ENCODE measurements at regions not wholly inside any gene's neighbourhood (a gene's known extent, or its start where the extent isn't known, plus 50 kb on each side); places are given as distances from the start of the nearest gene placed in this dataset.
"Not testable (repeated sequence)": the region's sequence is repeated elsewhere in the genome, so short reads cannot be mapped to it uniquely, and the experiment has no call there.

DNA sequence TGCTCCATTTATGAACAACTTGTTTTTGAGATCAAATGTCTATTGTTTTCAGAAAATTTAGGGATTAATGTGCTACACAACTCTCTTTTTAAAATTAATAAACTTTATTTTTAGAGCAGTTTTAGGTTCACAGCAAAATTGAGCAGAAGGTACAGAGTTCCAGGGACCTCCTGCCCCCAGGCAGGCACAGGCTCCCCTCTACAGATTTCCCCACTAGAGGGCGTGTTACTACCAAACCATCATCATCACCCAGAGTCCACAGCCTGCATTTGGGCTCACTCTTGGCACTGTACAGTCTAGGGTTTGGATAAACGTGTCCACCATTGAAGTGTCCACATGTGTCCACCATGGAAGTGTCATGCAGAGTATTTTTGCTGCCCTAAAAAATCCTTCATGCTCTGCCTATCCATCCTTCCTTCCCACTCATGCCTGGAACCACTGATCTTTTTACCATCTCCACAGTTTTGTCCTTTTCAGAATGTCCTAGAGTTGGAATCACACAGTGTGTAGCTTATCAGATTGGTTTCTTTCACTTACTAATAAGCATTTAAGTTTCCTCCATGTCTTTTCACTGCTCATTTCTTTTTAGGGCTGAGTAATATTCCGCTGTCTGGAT, 61.7 kb downstream of the MRPL36 start:
- Histone ChIP-seq H3K4me3 (ENCODE audit: low read length) (no peak overlapping the region), H3K27me3 (ENCODE audit: control insufficient read depth, insufficient read depth, low read length) (no peaks in the 10 kb centered on the region), H3K9me3 (replicated peaks; ENCODE audit: control insufficient read depth, low read depth, low read length) (peaks cover 2% of the 10 kb centered on the region), H3K36me3 (ENCODE audit: control insufficient read depth, insufficient read depth, low read length) (no peaks in the 10 kb centered on the region), H3K27ac (ENCODE audit: low read length) (no peak overlapping the region), H3K4me1 (ENCODE audit: control insufficient read depth, insufficient read depth, low read length) (no peaks in the 10 kb centered on the region)
- no peak for DNase-seq
- WGBS (ENCODE audit: insufficient coverage), result 0% methylated on average over 2 of the region's 3 CpGs

GRCh38 chr5:1736889-1737711, 62.5 kb downstream of the MRPL36 start:
- Histone ChIP-seq H3K27ac (ENCODE audit: low read length) (no peak overlapping the region), H3K9me3 (replicated peaks; ENCODE audit: control insufficient read depth, low read depth, low read length) (peaks cover 2% of the 10 kb centered on the region), H3K27me3 (ENCODE audit: control insufficient read depth, insufficient read depth, low read length) (no peaks in the 10 kb centered on the region), H3K36me3 (ENCODE audit: control insufficient read depth, insufficient read depth, low read length) (no peaks in the 10 kb centered on the region), H3K4me1 (ENCODE audit: control insufficient read depth, insufficient read depth, low read length) (no peaks in the 10 kb centered on the region), H3K4me3 (ENCODE audit: low read length) (no peak overlapping the region)
- no peak for DNase-seq
- WGBS (ENCODE audit: insufficient coverage), result 72% methylated on average over 15 of the region's 15 CpGs

DNA sequence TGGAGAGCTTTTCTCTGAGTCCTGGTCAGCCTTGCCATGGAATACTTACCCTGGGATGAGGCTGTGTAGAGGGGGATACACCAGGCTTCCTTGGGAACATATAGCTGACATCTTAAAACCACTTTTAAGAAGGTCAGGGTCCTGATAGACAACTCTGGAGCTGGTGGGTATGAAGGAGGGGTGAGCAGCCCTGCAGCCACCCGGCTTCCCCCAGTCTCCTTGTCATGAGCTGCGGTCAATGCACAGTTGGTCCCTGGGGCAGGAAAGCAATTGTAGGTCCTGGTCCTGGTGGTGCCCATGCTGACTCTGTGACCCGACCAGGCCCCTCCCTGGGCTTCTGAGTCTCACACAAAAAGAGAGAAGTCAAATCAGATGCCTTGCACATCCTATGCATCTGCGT, 63.6 kb downstream of the MRPL36 start:
- Histone ChIP-seq H3K4me1 (ENCODE audit: control insufficient read depth, insufficient read depth, low read length) (no peaks in the 10 kb centered on the region), H3K27me3 (ENCODE audit: control insufficient read depth, insufficient read depth, low read length) (no peaks in the 10 kb centered on the region), H3K27ac (ENCODE audit: low read length) (no peak overlapping the region), H3K9me3 (replicated peaks; ENCODE audit: control insufficient read depth, low read depth, low read length) (peaks cover 2% of the 10 kb centered on the region), H3K4me3 (ENCODE audit: low read length) (no peak overlapping the region), H3K36me3 (ENCODE audit: control insufficient read depth, insufficient read depth, low read length) (no peaks in the 10 kb centered on the region)
- DNase-seq, result no peak
- WGBS (ENCODE audit: insufficient coverage), result 59% methylated on average over 2 of the region's 4 CpGs

GRCh38 chr5:1735320-1735970, 64.2 kb downstream of the MRPL36 start:
- 98% methylated on average over 7 of the region's 9 CpGs for WGBS (ENCODE audit: insufficient coverage)
- Histone ChIP-seq H3K36me3 (ENCODE audit: control insufficient read depth, insufficient read depth, low read length) (no peaks in the 10 kb centered on the region), H3K4me1 (ENCODE audit: control insufficient read depth, insufficient read depth, low read length) (no peaks in the 10 kb centered on the region), H3K27me3 (ENCODE audit: control insufficient read depth, insufficient read depth, low read length) (no peaks in the 10 kb centered on the region), H3K9me3 (replicated peaks; ENCODE audit: control insufficient read depth, low read depth, low read length) (peaks cover 2% of the 10 kb centered on the region), H3K27ac (ENCODE audit: low read length) (no peak overlapping the region), H3K4me3 (ENCODE audit: low read length) (no peak overlapping the region)
- no peak for DNase-seq

DNA sequence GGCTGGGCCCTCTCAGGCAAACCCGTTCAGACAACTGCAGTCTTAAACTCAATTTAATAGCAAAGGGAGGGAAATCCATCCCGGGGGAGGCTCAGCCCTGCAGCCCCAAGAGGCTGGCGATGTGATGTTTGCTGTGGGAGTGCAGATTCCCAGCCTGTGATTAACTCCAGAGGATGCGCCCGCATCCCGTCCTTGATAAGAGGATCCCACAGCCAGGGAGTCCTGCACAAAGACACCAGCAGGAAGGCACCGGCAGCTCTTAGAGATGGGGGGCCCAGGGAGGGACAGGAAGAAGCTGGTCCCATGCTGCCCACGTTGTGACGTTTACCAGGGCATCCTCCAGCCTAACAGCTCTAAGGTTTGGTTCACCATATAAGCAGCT, 64.7 kb downstream of the MRPL36 start:
- no peak overlapping the region for H3K4me3 ChIP-seq (ENCODE audit: low read length)
- H3K27ac ChIP-seq (ENCODE audit: low read length), result no peak overlapping the region
- H3K9me3 ChIP-seq (replicated peaks; ENCODE audit: control insufficient read depth, low read depth, low read length), result peaks cover 2% of the 10 kb centered on the region
- H3K27me3 ChIP-seq (ENCODE audit: control insufficient read depth, insufficient read depth, low read length), result no peaks in the 10 kb centered on the region
- H3K4me1 ChIP-seq (ENCODE audit: control insufficient read depth, insufficient read depth, low read length), result no peaks in the 10 kb centered on the region
- 55% methylated on average over 8 of the region's 9 CpGs for WGBS (ENCODE audit: insufficient coverage)
- no peak for DNase-seq
- H3K36me3 ChIP-seq (ENCODE audit: control insufficient read depth, insufficient read depth, low read length), result no peaks in the 10 kb centered on the region

- H3K9me3 ChIP-seq (replicated peaks; ENCODE audit: control insufficient read depth, low read depth, low read length), result peaks cover 2% of the 10 kb centered on the region
- H3K4me3 ChIP-seq (ENCODE audit: low read length), result no peak overlapping the region
- H3K27ac ChIP-seq (ENCODE audit: low read length), result no peak overlapping the region
- no peaks in the 10 kb centered on the region for H3K4me1 ChIP-seq (ENCODE audit: control insufficient read depth, insufficient read depth, low read length)
- H3K36me3 ChIP-seq (ENCODE audit: control insufficient read depth, insufficient read depth, low read length), result no peaks in the 10 kb centered on the region
- no peaks in the 10 kb centered on the region for H3K27me3 ChIP-seq (ENCODE audit: control insufficient read depth, insufficient read depth, low read length)
- WGBS (ENCODE audit: insufficient coverage), result 79% methylated on average over 12 of the region's 18 CpGs
- DNase-seq, result no peak
Observed at GRCh38 chr5:1734271-1734907, 65.2 kb downstream of the MRPL36 start.

DNA sequence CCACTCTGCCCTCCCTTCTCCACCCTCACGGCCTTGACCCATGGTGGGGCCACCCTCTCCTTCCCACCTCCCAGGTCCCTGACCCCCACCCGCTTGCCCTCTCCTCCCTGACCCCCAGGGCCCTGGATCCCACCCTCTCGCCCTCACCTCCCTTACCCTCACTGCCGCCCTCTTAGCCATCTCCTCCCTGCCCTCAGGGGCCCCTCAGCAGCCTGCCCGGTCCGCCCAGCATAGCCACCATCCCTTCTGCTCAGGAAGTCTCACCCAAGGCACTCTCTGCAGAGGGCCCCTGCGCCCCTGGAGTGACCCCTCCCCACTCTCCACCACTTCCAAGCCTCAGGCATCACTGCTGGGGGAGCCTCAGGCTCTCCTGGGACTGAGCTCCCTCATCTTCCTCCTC, 66.3 kb downstream of the MRPL36 start:
- Histone ChIP-seq H3K27me3 (ENCODE audit: control insufficient read depth, insufficient read depth, low read length) (no peaks in the 10 kb centered on the region), H3K36me3 (ENCODE audit: control insufficient read depth, insufficient read depth, low read length) (no peaks in the 10 kb centered on the region), H3K4me3 (ENCODE audit: low read length) (no peak overlapping the region), H3K4me1 (ENCODE audit: control insufficient read depth, insufficient read depth, low read length) (no peaks in the 10 kb centered on the region), H3K9me3 (replicated peaks; ENCODE audit: control insufficient read depth, low read depth, low read length) (no peaks in the 10 kb centered on the region), H3K27ac (ENCODE audit: low read length) (no peak overlapping the region)
- no peak for DNase-seq
- WGBS (ENCODE audit: insufficient coverage), result 78% methylated on average over 6 of the region's 7 CpGs

GRCh38 chr5:1732945-1733344, 66.7 kb downstream of the MRPL36 start:
- Histone ChIP-seq H3K27ac (ENCODE audit: low read length) (no peak overlapping the region), H3K27me3 (ENCODE audit: control insufficient read depth, insufficient read depth, low read length) (no peaks in the 10 kb centered on the region), H3K9me3 (replicated peaks; ENCODE audit: control insufficient read depth, low read depth, low read length) (no peaks in the 10 kb centered on the region), H3K36me3 (ENCODE audit: control insufficient read depth, insufficient read depth, low read length) (no peaks in the 10 kb centered on the region), H3K4me3 (ENCODE audit: low read length) (no peak overlapping the region), H3K4me1 (ENCODE audit: control insufficient read depth, insufficient read depth, low read length) (no peaks in the 10 kb centered on the region)
- 89% methylated on average over 4 of the region's 5 CpGs for WGBS (ENCODE audit: insufficient coverage)
- DNase-seq, result no peak

- H3K4me1 ChIP-seq (ENCODE audit: control insufficient read depth, insufficient read depth, low read length), result no peaks in the 10 kb centered on the region
- H3K9me3 ChIP-seq (replicated peaks; ENCODE audit: control insufficient read depth, low read depth, low read length), result no peaks in the 10 kb centered on the region
- DNase-seq, result no peak
- 66% methylated on average over 9 of the region's 9 CpGs for WGBS (ENCODE audit: insufficient coverage)
- H3K27ac ChIP-seq (ENCODE audit: low read length), result no peak overlapping the region
- no peak overlapping the region for H3K4me3 ChIP-seq (ENCODE audit: low read length)
- no peaks in the 10 kb centered on the region for H3K36me3 ChIP-seq (ENCODE audit: control insufficient read depth, insufficient read depth, low read length)
- H3K27me3 ChIP-seq (ENCODE audit: control insufficient read depth, insufficient read depth, low read length), result no peaks in the 10 kb centered on the region
Observed at GRCh38 chr5:1732238-1732941, 67.2 kb downstream of the MRPL36 start.

- not testable (repeated sequence) for H3K4me3 ChIP-seq (ENCODE audit: low read length); H3K27ac ChIP-seq (ENCODE audit: low read length); H3K27me3 ChIP-seq (ENCODE audit: control insufficient read depth, insufficient read depth, low read length); H3K4me1 ChIP-seq (ENCODE audit: control insufficient read depth, insufficient read depth, low read length); H3K9me3 ChIP-seq (replicated peaks; ENCODE audit: control insufficient read depth, low read depth, low read length); DNase-seq; H3K36me3 ChIP-seq (ENCODE audit: control insufficient read depth, insufficient read depth, low read length)
- 85% methylated on average over 3 of the region's 4 CpGs for WGBS (ENCODE audit: insufficient coverage)
Observed at GRCh38 chr5:1731855-1732237, 67.8 kb downstream of the MRPL36 start.
